ENCODE measurements at regions not wholly inside any gene's neighbourhood (a gene's known extent, or its start where the extent isn't known, plus 50 kb on each side); places are given as distances from the start of the nearest gene placed in this dataset.

GRCh38 chr2:213229814-213230213 is 54.5 kb upstream of the SPAG16 start:
- DNase-seq (ENCODE audit: low read depth, low spot score): peak; percentile 88
- no peak overlapping the region for H3K4me3 ChIP-seq (ENCODE audit: low read depth, low read length)
- no peak for TF ChIP-seq CTCF (IDR thresholded peaks at IDR 0.05; ENCODE audit: low read depth, low read length)
- in situ Hi-C loops (cut with HindIII; ENCODE audit: low sequenced_read_pairs): no loop called here

- no peak overlapping the region for H3K4me3 ChIP-seq (ENCODE audit: low read depth, low read length)
- in situ Hi-C loops (cut with HindIII; ENCODE audit: low sequenced_read_pairs): no loop called here
- no peak for TF ChIP-seq CTCF (IDR thresholded peaks at IDR 0.05; ENCODE audit: low read depth, low read length)
- DNase-seq (ENCODE audit: low read depth, low spot score): no peak
Measured at GRCh38 chr2:213231966-213232365, 52.3 kb upstream of the SPAG16 start.

GRCh38 chr2:213232649-213233437 is 51.4 kb upstream of the SPAG16 start:
- H3K4me3 ChIP-seq (ENCODE audit: low read depth, low read length): no peak overlapping the region
- no peak for TF ChIP-seq CTCF (IDR thresholded peaks at IDR 0.05; ENCODE audit: low read depth, low read length)
- in situ Hi-C loops (cut with HindIII; ENCODE audit: low sequenced_read_pairs): no loop called here
- peak; percentile 82 for DNase-seq (ENCODE audit: low read depth, low spot score)

- no peak for DNase-seq (ENCODE audit: low read depth, low spot score)
- no peak overlapping the region for H3K4me3 ChIP-seq (ENCODE audit: low read depth, low read length)
- in situ Hi-C loops (cut with HindIII; ENCODE audit: low sequenced_read_pairs): no loop called here
- TF ChIP-seq CTCF (IDR thresholded peaks at IDR 0.05; ENCODE audit: low read depth, low read length): no peak
Measured at GRCh38 chr2:213233438-213234330, 50.6 kb upstream of the SPAG16 start.
